PC-3 (cell line): ENCODE measurements at regions not wholly inside any gene's neighbourhood (a gene's known extent, or its start where the extent isn't known, plus 50 kb on each side); places are given as distances from the start of the nearest gene placed in this dataset.

Source experiments
- ATAC-seq: fragments of 200-7000 bp; cut with Tn5 transposase; 2 replicates; pipeline ENCODE4 v1.9.1; 2020; ENCODE audit warnings: mild to moderate bottlenecking, moderate library complexity
- BruUV-seq: library from RNA; stranded (reverse); fragments of 400-500 nt; replicated peaks from 2 replicates; lab custom pipeline; 2021; lab: Mats Ljungman, UMichigan
- CTCF ChIA-PET: fragments of 300-600 bp; sonication (Branson Sonifier 250); formaldehyde crosslinking; loops from one replicate; lab custom pipeline; 2022; ENCODE audit warnings: antibody characterized with exemption; lab: Charles Lee
- POLR2A ChIA-PET: fragments of 300-600 bp; sonication (Branson Sonifier 250); formaldehyde crosslinking; loops from one replicate; lab custom pipeline; 2022; ENCODE audit warnings: antibody characterized with exemption; ENCODE audit not compliant: unreplicated experiment; lab: Charles Lee
- DNase-seq: peaks from one replicate; pipeline ENCODE4 v3.0.0-alpha.2; 2015
- H2AFZ ChIP-seq: fragments of 300-600 bp; sonication (generic); 2 replicates; pipeline ENCODE4 v1.6.0; 2016; ENCODE audit warnings: antibody characterized with exemption, low read length
- H3F3A ChIP-seq: fragments of 300-600 bp; sonication (generic); one replicate; pipeline ENCODE4 v1.6.0; 2017; ENCODE audit warnings: antibody characterized with exemption, low read length, control low read depth, mild to moderate bottlenecking; ENCODE audit not compliant: unreplicated experiment
- H3K27ac ChIP-seq: fragments of 300-600 bp; sonication (generic); 2 replicates; pipeline ENCODE4 v1.5.1; 2016; ENCODE audit warnings: mild to moderate bottlenecking, low read length
- H3K27me3 ChIP-seq: fragments of 300-600 bp; sonication (generic); 2 replicates; pipeline ENCODE4 v1.6.1; 2016; ENCODE audit warnings: low read length, mixed read lengths
- H3K36me3 ChIP-seq: fragments of 300-600 bp; sonication (generic); 2 replicates; pipeline ENCODE4 v1.6.1; 2016; ENCODE audit warnings: low read depth, mixed run types, low read length, mixed read lengths
- H3K4me1 ChIP-seq: fragments of 300-600 bp; sonication (generic); 2 replicates; pipeline ENCODE4 v1.5.1; 2016; ENCODE audit warnings: low read length; ENCODE audit not compliant: insufficient read depth
- H3K4me2 ChIP-seq: fragments of 300-600 bp; sonication (generic); 2 replicates; pipeline ENCODE4 v1.6.0; 2016; ENCODE audit warnings: low read length
- H3K4me3 ChIP-seq: fragments of 300-600 bp; sonication (generic); 2 replicates; pipeline ENCODE4 v1.5.1; 2016; ENCODE audit warnings: mild to moderate bottlenecking, low read length, mixed read lengths
- H3K79me2 ChIP-seq: fragments of 300-600 bp; sonication (generic); 2 replicates; pipeline ENCODE4 v1.6.1; 2017; ENCODE audit warnings: low read length, mixed read lengths
- H3K9ac ChIP-seq: fragments of 300-600 bp; sonication (generic); 2 replicates; pipeline ENCODE4 v1.6.0; 2016; ENCODE audit warnings: mild to moderate bottlenecking, low read length
- H3K9me2 ChIP-seq: fragments of 300-600 bp; sonication (generic); replicated peaks from 2 replicates; pipeline ENCODE4 v1.6.1; 2016; ENCODE audit warnings: mixed run types, low read length, mixed read lengths
- H3K9me3 ChIP-seq: fragments of 300-600 bp; sonication (generic); 2 replicates; pipeline ENCODE4 v1.6.1; 2016; ENCODE audit warnings: low read length, mixed read lengths
- H4K20me1 ChIP-seq: fragments of 300-600 bp; sonication (generic); 2 replicates; pipeline ENCODE4 v1.6.1; 2016; ENCODE audit warnings: low read length, mixed read lengths
- EZH2 ChIP-seq: fragments of 300-600 bp; sonication (generic); IDR thresholded peaks from one replicate; pipeline ENCODE4 v1.6.1; 2017; ENCODE audit warnings: antibody characterized with exemption, mild to moderate bottlenecking, low read length; ENCODE audit not compliant: unreplicated experiment
- EZH2phosphoT487 ChIP-seq: fragments of 300-600 bp; sonication (generic); IDR thresholded peaks from 2 replicates; pipeline ENCODE4 v1.6.1; 2018; ENCODE audit warnings: mild to moderate bottlenecking, antibody characterized with exemption, low read length, borderline replicate concordance
- intact Hi-C: fragments of 100-400 bp; cut with micrococcal nuclease; formaldehyde crosslinking; loops from 2 replicates; pipeline ENCODE4 v1.9.0; 2023
- TF ChIP-seq, protein P1 (sequence below): fragments of 300-600 bp; sonication (generic); conservative IDR thresholded peaks from 2 replicates; pipeline ENCODE4 v1.5.1; 2017; ENCODE audit warnings: antibody characterized with exemption, low read depth, mild to moderate bottlenecking, low read length

DNA sequence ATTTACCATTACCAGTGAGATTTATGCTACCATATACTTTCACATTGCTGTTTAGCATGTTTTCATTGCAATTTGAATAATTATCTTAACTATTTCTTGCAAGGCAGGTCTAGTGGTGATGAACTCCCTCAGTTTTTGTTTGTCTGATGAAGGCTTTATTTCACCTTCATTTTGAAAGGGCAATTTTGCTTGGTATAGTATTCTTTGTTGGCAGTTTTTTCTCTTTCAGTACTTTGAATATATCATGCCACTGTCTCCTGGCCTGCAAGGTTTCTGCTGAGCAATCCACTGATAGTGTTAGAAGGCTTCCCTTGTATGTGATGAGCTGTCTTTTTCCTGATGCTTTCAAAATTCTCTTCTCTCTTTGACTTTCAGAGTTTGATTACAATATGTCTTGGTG, 188.0 kb downstream of the MARCHF11 start:
- CTCF ChIA-PET: no interaction called here
- no peaks in the 10 kb centered on the region for H3K27me3 ChIP-seq
- no peak overlapping the region for H2AFZ ChIP-seq
- DNase-seq: no peak
- no TSS peak for BruUV-seq
- H3K27ac ChIP-seq: no peak overlapping the region
- H3K4me2 ChIP-seq: no peak overlapping the region
- no peak overlapping the region for H3K9ac ChIP-seq
- H3K9me2 ChIP-seq: no peaks in the 10 kb centered on the region
- no peaks in the 10 kb centered on the region for H4K20me1 ChIP-seq
- H3K4me3 ChIP-seq: no peak overlapping the region
- no peaks in the 10 kb centered on the region for H3F3A ChIP-seq
- TF ChIP-seq EZH2phosphoT487 (no peak), EZH2 (no peak)
- TF ChIP-seq, protein P1, sequence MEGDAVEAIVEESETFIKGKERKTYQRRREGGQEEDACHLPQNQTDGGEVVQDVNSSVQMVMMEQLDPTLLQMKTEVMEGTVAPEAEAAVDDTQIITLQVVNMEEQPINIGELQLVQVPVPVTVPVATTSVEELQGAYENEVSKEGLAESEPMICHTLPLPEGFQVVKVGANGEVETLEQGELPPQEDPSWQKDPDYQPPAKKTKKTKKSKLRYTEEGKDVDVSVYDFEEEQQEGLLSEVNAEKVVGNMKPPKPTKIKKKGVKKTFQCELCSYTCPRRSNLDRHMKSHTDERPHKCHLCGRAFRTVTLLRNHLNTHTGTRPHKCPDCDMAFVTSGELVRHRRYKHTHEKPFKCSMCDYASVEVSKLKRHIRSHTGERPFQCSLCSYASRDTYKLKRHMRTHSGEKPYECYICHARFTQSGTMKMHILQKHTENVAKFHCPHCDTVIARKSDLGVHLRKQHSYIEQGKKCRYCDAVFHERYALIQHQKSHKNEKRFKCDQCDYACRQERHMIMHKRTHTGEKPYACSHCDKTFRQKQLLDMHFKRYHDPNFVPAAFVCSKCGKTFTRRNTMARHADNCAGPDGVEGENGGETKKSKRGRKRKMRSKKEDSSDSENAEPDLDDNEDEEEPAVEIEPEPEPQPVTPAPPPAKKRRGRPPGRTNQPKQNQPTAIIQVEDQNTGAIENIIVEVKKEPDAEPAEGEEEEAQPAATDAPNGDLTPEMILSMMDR: no peak
- intact Hi-C loops: loop anchor here (10.0 kb wide), 3 partner anchors 197 to 887 kb away; no protein-coding TSS in a partner anchor
- no peaks in the 10 kb centered on the region for H3K79me2 ChIP-seq
- ATAC-seq: no peak
- peaks cover 30% of the 10 kb centered on the region for H3K9me3 ChIP-seq
- peaks cover 10% of the 10 kb centered on the region; the same call in 1 of the 2 replicates for H3K4me1 ChIP-seq
- POLR2A ChIA-PET: no interaction called here
- H3K36me3 ChIP-seq: no peaks in the 10 kb centered on the region
